Fibroblast of lung (primary cell): ENCODE measurements at regions not wholly inside any gene's neighbourhood (a gene's known extent, or its start where the extent isn't known, plus 50 kb on each side); places are given as distances from the start of the nearest gene placed in this dataset.

Source experiments
- CTCF ChIP-seq, 2 donors: IDR thresholded peaks in 1 of 2; conservative IDR thresholded peaks in 1 of 2; 1 replicate in 1 of 2; 2 replicates in 1 of 2; pipeline ENCODE4 v1.5.1; 2011 to 2012; ENCODE audit warnings: low read length in 2 of 2, control low read depth in 1 of 2, inconsistent platforms in 1 of 2, low read depth in 1 of 2, mild to moderate bottlenecking in 1 of 2
- EZH2 ChIP-seq: IDR thresholded peaks from 2 replicates; pipeline ENCODE4 v1.5.1; 2012; ENCODE audit warnings: low read length, control low read depth, mild to moderate bottlenecking; ENCODE audit errors: missing control alignments

- no peak for TF ChIP-seq EZH2
- no peak for TF ChIP-seq CTCF (conservative IDR thresholded peaks at IDR 0.05 in 1 of 2, IDR thresholded peaks at IDR 0.05 in 1 of 2; ENCODE audit: low read depth in 1 of 2, low read length in 2 of 2)
These were observed 1037.2 kb downstream of the SQOR start for GRCh38 chr15:46672041-46672440.
